Fibroblast of peridontal ligament (primary cell): ENCODE measurements at regions not wholly inside any gene's neighbourhood (a gene's known extent, or its start where the extent isn't known, plus 50 kb on each side); places are given as distances from the start of the nearest gene placed in this dataset.

Source experiments
- DNase-seq: peaks from one replicate; pipeline ENCODE4 v3.0.0-alpha.2; 2010; ENCODE audit errors: extremely low read depth

DNA sequence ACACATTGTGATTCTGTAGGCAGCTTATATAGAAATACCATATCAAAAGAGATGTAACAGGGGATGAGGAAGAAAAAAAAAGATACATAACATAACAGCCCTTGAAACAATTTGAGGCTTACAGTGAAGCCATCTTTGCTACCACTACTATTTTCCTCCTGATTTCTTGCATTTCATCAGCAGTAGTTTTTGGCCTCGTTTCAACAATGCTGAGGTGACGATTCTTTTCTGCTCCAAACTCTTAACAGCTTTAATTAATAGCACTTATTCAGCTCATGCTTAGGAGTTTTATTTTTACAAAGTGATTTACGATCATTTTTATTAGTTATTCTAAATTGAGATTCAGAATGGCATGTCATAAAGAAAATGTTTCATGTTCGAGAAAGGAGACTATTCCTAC is 163.2 kb downstream of the DCK start:
- DNase-seq = no peak

DNA sequence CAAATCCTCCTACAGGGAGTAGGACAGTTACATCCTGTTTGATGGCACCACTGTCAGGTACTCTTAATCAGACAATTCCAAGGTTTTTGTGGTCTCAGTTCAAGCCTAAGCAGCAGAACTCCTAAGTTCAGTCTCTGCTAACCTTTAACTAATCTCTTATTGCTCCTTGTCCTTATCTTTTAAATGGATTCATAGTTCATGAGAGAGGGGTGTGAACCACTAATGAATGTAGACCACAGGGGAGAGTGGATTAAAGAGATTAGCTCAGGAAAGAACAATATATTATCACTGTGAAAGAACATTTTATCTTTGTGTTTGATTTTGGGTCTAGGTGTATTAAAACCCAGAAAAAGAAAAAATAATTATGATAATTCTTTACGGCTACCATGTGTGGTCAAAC is 168.9 kb downstream of the DCK start:
- DNase-seq = no peak

DNA sequence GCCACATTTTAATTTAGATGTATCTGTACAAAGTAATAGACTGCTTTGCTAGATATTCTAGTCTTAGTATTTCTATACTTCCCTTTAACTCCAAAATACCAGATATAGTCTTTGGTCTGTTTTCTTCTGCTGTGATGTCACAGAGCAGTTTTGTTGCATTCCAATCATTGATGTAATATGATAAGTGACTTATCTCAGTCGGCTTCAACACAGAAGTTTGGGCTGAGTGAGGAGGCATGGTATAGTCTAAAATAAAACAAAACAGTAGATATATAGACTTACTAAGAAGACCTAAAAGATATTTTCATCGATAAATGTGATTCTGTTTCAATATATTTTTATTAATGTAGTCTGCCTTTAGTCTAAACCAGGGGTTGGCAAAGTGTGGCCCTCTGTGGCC is 169.9 kb downstream of the DCK start:
- DNase-seq = no peak

GRCh38 chr4:71167083-71167482 is 171.7 kb upstream of the SLC4A4 start:
- DNase-seq = no peak

DNA sequence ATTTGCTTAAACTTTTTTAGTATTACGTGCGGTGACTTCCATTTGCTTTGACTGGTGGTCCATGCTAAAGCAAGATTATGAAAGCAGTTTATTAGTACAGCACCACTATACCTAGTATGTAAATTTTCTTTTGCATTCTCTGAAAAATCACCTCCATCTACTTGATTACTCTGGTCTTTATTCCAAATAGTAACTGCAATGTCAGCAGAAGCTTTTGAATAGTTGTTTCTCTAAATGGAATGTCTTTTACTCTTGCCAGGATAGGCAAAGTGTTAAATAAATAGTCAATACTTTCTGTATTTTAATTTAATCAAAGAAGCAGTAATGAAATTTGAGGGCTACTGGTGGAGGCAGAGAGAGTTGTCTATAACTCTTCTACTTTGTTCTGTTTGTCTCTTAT is 167.2 kb upstream of the SLC4A4 start:
- DNase-seq = no peak

GRCh38 chr4:71181332-71181731 is 157.5 kb upstream of the SLC4A4 start:
- no peak for DNase-seq

GRCh38 chr4:71184195-71184781 is 154.5 kb upstream of the SLC4A4 start:
- peak; percentile 80 for DNase-seq

DNA sequence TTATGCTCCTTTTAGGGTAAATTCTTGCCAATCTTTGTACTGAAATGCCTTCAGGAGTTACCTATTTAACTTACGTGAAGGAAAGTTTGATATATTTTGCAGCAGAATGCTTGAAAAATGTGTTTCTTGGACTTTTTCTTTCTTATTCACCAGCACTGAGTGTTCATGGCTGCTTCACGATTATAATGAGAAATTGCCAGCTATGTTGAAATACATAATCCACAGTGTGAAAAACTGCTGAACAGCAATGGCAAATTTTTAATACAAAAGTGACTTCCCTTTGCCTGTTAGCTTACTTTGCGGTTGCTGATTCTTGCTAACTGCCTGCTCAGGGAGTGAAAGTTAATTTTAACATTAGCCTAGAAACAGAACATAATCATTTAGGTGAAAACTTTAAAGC is 153.8 kb upstream of the SLC4A4 start:
- no peak for DNase-seq

DNA sequence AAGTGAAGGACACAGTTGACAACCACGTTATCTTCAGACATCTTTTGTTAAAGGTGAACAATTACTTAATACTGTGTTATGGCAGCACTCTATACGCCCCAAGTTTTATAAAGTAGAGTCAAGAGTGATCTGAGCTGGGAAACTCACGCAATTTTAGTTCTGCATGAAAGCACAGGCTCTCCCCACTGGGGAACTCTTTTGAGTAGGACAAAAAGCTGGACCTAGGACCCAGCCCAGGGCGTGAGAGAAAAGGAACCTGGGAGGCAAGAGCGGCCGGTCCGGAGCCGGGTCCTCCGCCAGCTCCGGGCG is 152.6 kb upstream of the SLC4A4 start:
- no peak for DNase-seq

DNA sequence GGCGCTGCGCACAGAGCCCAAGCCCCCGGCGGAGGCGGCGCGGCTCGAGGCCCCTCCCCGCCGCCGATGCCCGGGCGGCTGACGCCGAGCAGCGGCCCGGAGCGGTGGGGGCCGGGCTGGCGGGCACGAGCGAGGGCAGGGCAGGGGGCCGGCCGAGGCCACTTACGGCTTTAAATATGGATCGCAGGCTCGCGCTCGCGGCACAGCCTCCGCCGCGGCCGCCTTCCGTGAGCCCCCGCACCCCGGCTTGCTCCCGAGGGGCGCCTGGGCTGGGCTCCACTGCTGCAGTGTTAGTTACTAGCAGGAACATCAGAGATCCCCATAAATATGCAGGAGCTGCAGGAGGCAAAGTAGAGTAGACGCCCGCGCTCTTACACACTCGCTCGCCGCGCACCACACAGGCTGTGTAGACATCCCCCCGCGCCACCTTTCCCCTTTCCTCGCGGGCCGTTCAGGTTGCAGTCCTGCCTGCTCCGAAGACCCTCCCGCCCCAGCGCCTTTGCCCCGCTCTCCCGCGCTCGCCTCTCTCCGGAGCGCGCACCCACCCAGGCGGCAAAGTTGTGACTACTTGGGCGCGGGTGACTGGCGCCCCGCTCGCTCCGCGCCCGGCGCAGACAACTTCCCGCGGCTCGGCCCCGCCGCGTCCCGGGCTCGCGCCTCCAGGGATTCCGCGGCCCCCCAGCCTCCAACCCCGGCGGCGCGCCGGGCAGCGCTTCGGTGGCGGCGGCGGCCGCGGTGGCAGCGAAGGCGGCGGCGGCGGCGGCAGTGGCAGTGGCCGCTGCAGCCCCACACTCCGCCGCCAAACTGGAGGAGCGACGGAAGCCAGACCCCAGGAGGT is 152.0 kb upstream of the SLC4A4 start:
- DNase-seq = peak; percentile 59

DNA sequence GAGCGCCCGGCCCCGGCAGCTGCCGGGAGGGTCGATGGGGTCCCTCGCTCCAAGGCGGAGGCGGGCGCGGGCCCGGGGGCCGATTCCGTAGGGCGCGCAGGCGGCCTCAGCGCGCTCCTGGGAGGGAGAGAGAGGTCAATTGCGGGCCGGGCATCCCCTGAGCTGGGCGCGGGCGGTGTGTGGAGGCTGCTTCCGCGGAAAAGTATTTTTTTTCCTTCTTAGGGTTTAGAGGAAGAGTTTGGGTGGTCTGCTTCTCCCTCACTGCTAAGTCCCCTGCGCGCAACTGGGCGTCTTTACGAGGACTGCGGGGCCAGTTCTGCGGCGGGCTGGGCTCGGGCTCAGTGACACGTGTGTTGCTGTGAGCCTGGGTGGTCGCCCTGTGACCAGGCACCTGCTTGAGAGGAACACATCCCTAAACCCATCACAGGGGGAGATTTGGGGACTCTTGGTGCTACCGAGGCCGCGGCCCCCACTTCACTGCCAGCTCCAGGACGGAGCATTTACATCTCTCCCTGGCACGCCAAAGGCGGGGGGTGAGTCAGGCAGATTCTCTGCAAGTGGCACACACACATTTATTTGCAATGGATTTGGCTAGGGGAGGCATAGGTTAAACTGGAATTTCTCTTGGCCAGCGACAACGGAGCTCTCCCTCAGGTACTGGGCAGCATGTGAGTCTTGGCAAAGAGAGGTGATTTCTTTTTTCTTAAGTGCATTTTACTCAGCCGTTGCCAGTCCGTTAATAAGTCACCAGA is 151.2 kb upstream of the SLC4A4 start:
- no peak for DNase-seq

- peak; percentile 54 for DNase-seq
Observed at GRCh38 chr4:71188156-71188640, 150.6 kb upstream of the SLC4A4 start.

- DNase-seq = peak; percentile 25
Observed at GRCh38 chr4:71188951-71189350, 149.9 kb upstream of the SLC4A4 start.

DNA sequence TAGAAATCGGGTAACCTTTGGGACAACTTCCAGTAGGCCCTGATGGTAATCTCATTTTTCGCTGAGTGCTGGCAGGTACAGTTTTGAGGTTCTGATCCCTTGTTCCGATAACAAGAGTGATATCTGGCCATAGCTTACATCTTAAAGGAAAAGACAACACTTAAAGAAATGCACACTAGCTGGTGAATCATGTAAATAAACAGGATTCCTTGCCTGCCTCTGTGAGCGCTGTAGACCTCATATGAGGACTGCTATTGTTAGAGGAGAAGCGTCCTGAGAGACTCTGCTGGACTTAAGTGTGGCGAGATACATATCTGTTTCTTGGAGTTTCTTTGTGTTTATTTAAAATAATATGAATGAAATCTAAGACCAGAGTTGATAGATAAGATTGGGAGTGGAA is 149.3 kb upstream of the SLC4A4 start:
- DNase-seq = peak; percentile 67

GRCh38 chr4:71194454-71194853 is 144.4 kb upstream of the SLC4A4 start:
- DNase-seq = no peak

DNA sequence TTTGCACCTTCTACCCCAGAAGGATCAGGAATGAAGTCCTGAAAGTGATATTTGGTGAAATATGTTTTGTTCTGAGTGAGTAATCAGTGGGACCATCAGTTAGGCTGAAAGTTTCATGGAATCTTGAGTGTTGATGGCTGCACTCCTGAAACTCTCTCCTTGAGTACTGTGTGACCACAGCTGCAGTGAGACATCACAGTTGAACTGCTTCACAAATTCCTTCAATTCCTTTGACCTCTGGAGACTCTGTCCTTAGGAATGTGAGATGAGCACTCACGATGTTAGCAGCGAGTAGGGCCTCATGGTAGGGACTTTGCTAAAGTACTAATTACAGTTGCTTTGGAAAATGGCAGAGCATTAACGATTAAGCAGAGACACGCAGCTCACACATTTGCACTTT is 142.9 kb upstream of the SLC4A4 start:
- DNase-seq = peak; percentile 70

DNA sequence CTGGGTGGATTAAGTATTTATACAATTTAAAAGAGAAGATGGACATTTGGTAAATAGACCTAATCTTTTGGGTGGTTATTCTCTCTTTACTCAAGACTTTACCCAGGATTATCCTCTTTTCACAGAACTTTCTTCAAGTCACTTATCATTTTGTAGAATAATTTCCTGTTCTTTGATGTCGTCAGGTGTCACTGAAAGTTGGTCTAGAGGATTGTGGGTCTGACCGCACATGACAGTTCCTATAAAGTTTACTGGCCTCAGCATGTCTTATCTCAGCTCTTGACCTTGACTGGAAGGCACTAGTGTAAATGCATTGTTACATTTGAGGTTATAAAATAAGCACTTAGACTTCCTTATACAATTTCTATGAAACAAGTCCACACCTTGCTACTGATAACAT is 139.9 kb upstream of the SLC4A4 start:
- no peak for DNase-seq

DNA sequence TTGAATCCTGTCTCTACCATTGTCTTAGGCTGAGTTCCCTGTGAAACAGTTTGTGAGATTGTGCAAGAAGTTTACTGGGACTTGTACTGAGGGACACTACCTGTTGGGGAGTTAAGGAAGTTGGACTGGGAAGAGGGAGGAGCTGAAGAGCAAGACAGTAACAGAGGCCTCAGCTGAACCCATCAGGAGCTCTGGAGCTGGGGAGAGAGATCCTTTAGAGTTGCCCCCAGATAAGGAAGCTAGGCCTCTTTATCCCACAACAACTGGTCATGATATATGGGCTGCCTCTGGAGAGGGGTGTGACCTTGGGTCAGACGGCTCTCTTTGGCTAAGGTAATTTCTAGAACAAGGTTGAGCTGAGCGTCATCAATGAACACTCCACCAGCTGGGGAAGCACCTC is 137.8 kb upstream of the SLC4A4 start:
- DNase-seq = no peak

DNA sequence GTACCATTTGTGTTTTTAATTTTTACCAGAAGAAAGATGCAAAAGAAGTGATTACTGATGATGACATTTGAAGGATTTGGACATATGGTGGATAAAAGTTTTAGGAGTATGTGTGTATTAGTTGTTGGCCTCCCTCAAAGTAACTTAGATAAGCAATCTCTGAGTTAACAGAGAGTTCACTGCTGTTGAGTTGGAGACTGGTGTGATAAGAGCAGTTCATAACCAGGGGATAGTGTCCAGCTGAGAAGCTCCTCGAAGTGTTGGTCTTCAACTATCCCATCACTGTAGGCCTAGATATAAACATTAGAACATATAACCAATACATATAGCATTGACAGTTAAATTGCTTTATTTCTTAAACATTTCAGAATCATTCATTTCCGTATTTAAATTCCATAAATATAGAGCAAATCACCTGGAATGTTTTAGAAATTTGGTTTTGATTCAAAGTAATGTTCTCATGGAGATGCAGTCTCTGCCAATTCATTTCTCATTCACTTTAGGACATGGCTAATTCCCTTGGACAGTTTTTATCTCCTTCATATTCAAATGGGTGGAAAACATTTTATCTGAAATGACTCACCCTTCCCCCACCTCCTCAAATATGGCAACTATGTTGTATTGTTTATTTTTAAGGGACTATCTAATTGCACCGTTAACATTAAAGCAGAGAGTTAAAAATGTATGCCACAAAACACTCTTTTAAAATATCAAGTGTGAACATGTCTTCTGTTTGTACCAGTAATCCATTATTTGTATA is 136.8 kb upstream of the SLC4A4 start:
- no peak for DNase-seq

- DNase-seq = peak; percentile 28
Observed at GRCh38 chr4:71202705-71203104, 136.1 kb upstream of the SLC4A4 start.

- no peak for DNase-seq
Observed at GRCh38 chr4:71204056-71204455, 134.8 kb upstream of the SLC4A4 start.

DNA sequence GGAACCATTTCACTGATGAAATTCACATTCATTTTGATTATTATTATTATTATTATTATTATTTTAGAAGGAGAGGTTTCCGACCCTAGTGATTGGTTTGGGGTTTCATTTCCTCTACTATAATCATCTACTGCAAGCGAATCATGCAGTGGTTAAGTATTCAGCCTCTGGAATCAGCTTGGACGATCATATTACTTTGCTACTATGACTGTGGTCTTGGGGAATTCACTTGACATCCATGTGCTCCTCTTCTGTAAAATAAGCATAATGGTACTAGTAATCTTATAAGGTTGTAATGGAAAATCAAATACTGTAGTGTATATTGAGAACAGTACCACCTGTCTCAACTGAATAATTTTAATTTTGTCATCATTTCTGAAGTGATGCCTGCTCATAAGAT is 132.1 kb upstream of the SLC4A4 start:
- peak; percentile 92 for DNase-seq
